Testis (tissue), 2 donors: ENCODE measurements at regions not wholly inside any gene's neighbourhood (a gene's known extent, or its start where the extent isn't known, plus 50 kb on each side); places are given as distances from the start of the nearest gene placed in this dataset.

ENCODE experiments used
- POLR2A ChIP-seq: fragments of 450-650 bp; IDR thresholded peaks from one replicate; pipeline ENCODE4 v1.6.1; 2017; ENCODE audit warnings: antibody characterized with exemption, mild to moderate bottlenecking, moderate library complexity
- TF ChIP-seq, protein P1 (sequence below), 3 experiments: fragments of 450-650 bp in 2 of 3; fragments of 200-600 bp in 1 of 3; sonication (generic) in 1 of 3; IDR thresholded peaks; one replicate each; pipeline ENCODE4 v1.5.1; 2016 to 2019; ENCODE audit warnings: antibody characterized with exemption in 3 of 3, mild to moderate bottlenecking in 2 of 3, moderate library complexity in 1 of 3

DNA sequence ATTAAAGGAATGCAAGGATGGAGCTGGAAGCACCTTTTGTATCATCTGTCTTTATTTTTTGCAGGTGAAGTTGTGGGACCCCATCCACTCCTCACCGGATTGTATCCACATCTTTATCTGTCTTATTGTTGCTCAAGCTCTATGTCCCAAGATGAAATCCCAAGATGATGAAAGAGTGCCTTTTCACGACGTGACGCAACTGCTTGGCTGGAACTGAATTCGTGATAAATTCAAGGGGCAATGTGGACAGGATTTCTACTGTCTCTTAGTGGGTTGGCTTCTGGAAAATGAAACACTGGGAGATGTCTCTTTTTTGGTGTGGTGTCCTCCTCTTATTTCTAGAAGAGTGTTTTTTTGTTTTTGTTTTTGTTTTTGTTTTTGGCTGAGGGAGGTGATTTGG is 650.1 kb upstream of the TSPY4 start:
- TF ChIP-seq, protein P1, sequence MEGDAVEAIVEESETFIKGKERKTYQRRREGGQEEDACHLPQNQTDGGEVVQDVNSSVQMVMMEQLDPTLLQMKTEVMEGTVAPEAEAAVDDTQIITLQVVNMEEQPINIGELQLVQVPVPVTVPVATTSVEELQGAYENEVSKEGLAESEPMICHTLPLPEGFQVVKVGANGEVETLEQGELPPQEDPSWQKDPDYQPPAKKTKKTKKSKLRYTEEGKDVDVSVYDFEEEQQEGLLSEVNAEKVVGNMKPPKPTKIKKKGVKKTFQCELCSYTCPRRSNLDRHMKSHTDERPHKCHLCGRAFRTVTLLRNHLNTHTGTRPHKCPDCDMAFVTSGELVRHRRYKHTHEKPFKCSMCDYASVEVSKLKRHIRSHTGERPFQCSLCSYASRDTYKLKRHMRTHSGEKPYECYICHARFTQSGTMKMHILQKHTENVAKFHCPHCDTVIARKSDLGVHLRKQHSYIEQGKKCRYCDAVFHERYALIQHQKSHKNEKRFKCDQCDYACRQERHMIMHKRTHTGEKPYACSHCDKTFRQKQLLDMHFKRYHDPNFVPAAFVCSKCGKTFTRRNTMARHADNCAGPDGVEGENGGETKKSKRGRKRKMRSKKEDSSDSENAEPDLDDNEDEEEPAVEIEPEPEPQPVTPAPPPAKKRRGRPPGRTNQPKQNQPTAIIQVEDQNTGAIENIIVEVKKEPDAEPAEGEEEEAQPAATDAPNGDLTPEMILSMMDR (IDR thresholded peaks at IDR 0.05) = no peak
- no peak for TF ChIP-seq POLR2A
